ENCODE measurements at regions not wholly inside any gene's neighbourhood (a gene's known extent, or its start where the extent isn't known, plus 50 kb on each side); places are given as distances from the start of the nearest gene placed in this dataset.
"Not testable (repeated sequence)": the region's sequence is repeated elsewhere in the genome, so short reads cannot be mapped to it uniquely, and the experiment has no call there.

DNA sequence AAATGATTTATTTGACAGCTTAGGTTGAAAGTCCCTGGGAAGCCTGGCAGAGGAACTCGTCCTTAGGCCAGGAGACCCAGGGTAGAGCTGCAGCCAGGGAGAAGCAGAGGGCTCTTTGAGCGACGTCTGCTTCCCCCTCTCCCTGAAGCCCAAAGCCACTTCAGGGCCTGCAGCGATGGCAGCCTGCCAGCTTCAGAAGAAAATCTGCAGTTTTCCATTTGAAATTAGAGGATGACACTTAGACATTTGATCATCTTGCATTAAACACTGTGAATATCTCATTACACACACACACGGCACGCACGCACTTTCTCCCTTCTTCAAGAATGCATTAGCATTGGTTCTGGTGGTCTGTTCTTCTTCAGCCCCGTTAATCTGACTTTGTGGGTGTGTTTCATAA lies 96.5 kb downstream of the PLEKHG1 start:
- H3K4me1 Mint-ChIP-seq = peaks cover 7% of the 10 kb centered on the region
- ChIA-PET POLR2A (no interaction called here), CTCF (interaction anchor here (1.4 to 2.3 kb wide), 3 partner anchors 10 to 119 kb away, joined by 3 to 21 read pairs (median 4); no protein-coding TSS in a partner anchor)
- no peaks in the 10 kb centered on the region for H3K36me3 Mint-ChIP-seq
- no peaks in the 10 kb centered on the region for H3K9me3 Mint-ChIP-seq
- no peak overlapping the region for H3K27ac Mint-ChIP-seq
- no peak overlapping the region for H3K4me3 Mint-ChIP-seq
- TF ChIP-seq ZNF232 (CRISPR knock-in tag; IDR thresholded peaks at IDR 0.05) = no peak
- TF ChIP-seq EMX1 (CRISPR knock-in tag; IDR thresholded peaks at IDR 0.05) = no peak
- TF ChIP-seq ZNF317 (CRISPR knock-in tag; IDR thresholded peaks at IDR 0.05; ENCODE audit: borderline replicate concordance, low read depth) = no peak
- no peak for DNase-seq (ENCODE audit: low spot score)
- H3K27me3 Mint-ChIP-seq (ENCODE audit: low read depth) = no peaks in the 10 kb centered on the region; the same call in 1 of the 2 replicates
- ATAC-seq = no peak

- H3K9me3 Mint-ChIP-seq, H3K4me1 Mint-ChIP-seq: not testable (repeated sequence)
- CTCF ChIA-PET = interaction anchor here (0.6 to 2.6 kb wide), 5 partner anchors 11 to 121 kb away, joined by 3 to 13 read pairs (median 3); no protein-coding TSS in a partner anchor
Measured at GRCh38 chr6:150696918-150697317, 97.2 kb downstream of the PLEKHG1 start.

GRCh38 chr6:150697515-150697914 lies 97.8 kb downstream of the PLEKHG1 start:
- peaks cover 7% of the 10 kb centered on the region for H3K4me1 Mint-ChIP-seq
- POLR2A ChIA-PET = no interaction called here
- CTCF ChIA-PET = interaction anchor here (0.6 to 2.6 kb wide), 4 partner anchors 12 to 120 kb away, joined by 3 to 13 read pairs (median 3); no protein-coding TSS in a partner anchor

More at GRCh38 chr6:150696918-150697317, 97.2 kb downstream of the PLEKHG1 start:
- H3K27ac Mint-ChIP-seq; POLR2A ChIA-PET; DNase-seq (ENCODE audit: low spot score); H3K4me3 Mint-ChIP-seq; H3K27me3 Mint-ChIP-seq (ENCODE audit: low read depth); ATAC-seq; H3K36me3 Mint-ChIP-seq: not testable (repeated sequence)

GRCh38 chr6:150698391-150698790 lies 98.7 kb downstream of the PLEKHG1 start:
- ATAC-seq (no peak), DNase-seq (ENCODE audit: low spot score) (no peak)
- Mint-ChIP-seq H3K36me3 (no peaks in the 10 kb centered on the region), H3K9me3 (no peaks in the 10 kb centered on the region), H3K27me3 (ENCODE audit: low read depth) (no peaks in the 10 kb centered on the region; the same call in 1 of the 2 replicates), H3K27ac (no peak overlapping the region), H3K4me3 (no peak overlapping the region), H3K4me1 (peaks cover 7% of the 10 kb centered on the region)
- TF ChIP-seq TEAD1 (CRISPR knock-in tag; IDR thresholded peaks at IDR 0.05) (no peak), FOXK1 (CRISPR knock-in tag; IDR thresholded peaks at IDR 0.05) (no peak), ZNF232 (CRISPR knock-in tag; IDR thresholded peaks at IDR 0.05) (no peak), TP53 (CRISPR knock-in tag; IDR thresholded peaks at IDR 0.05) (no peak), FOXP1 (CRISPR knock-in tag; IDR thresholded peaks at IDR 0.05; ENCODE audit: borderline replicate concordance) (no peak), ZNF416 (CRISPR knock-in tag; IDR thresholded peaks at IDR 0.05) (no peak), HMGA2 (CRISPR knock-in tag; IDR thresholded peaks at IDR 0.05) (no peak), NFE2L1 (CRISPR knock-in tag; IDR thresholded peaks at IDR 0.05) (no peak), ERG (CRISPR knock-in tag; IDR thresholded peaks at IDR 0.05) (no peak), ZNF423 (CRISPR knock-in tag; IDR thresholded peaks at IDR 0.05) (no peak), MYBL2 (CRISPR knock-in tag; IDR thresholded peaks at IDR 0.05) (no peak), JAZF1 (CRISPR knock-in tag; IDR thresholded peaks at IDR 0.05) (no peak)
- TF ChIP-seq, protein P1, sequence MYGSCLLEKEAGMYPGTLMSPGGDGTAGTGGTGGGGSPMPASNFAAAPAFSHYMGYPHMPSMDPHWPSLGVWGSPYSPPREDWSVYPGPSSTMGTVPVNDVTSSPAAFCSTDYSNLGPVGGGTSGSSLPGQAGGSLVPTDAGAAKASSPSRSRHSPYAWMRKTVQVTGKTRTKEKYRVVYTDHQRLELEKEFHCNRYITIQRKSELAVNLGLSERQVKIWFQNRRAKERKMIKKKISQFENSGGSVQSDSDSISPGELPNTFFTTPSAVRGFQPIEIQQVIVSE (CRISPR knock-in tag; IDR thresholded peaks at IDR 0.05; ENCODE audit: borderline replicate concordance) = no peak
- TF ChIP-seq, protein P2, sequence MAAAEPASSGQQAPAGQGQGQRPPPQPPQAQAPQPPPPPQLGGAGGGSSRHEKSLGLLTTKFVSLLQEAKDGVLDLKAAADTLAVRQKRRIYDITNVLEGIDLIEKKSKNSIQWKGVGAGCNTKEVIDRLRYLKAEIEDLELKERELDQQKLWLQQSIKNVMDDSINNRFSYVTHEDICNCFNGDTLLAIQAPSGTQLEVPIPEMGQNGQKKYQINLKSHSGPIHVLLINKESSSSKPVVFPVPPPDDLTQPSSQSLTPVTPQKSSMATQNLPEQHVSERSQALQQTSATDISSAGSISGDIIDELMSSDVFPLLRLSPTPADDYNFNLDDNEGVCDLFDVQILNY (CRISPR knock-in tag; IDR thresholded peaks at IDR 0.05) = no peak
- ChIA-PET CTCF (interaction anchor here (2.6 kb wide), 1 partner anchor 12 kb away, joined by 13 read pairs; no protein-coding TSS in a partner anchor), POLR2A (no interaction called here)

More at GRCh38 chr6:150697515-150697914, 97.8 kb downstream of the PLEKHG1 start:
- Mint-ChIP-seq H3K4me3 (no peak overlapping the region), H3K36me3 (no peaks in the 10 kb centered on the region), H3K9me3 (no peaks in the 10 kb centered on the region), H3K27me3 (ENCODE audit: low read depth) (no peaks in the 10 kb centered on the region; the same call in 1 of the 2 replicates), H3K27ac (no peak overlapping the region)
- DNase-seq (ENCODE audit: low spot score) (no peak), ATAC-seq (no peak; the same call in 1 of the 2 replicates)
- TF ChIP-seq FOXP4 (CRISPR knock-in tag; IDR thresholded peaks at IDR 0.05) (no peak), RORB (CRISPR knock-in tag; IDR thresholded peaks at IDR 0.05) (no peak), IRF2 (CRISPR knock-in tag; IDR thresholded peaks at IDR 0.05; ENCODE audit: borderline replicate concordance, low read depth) (no peak), SMAD3 (CRISPR knock-in tag; IDR thresholded peaks at IDR 0.05; ENCODE audit: borderline replicate concordance) (no peak), RELA (CRISPR knock-in tag; IDR thresholded peaks at IDR 0.05; ENCODE audit: borderline replicate concordance) (no peak), TCF7 (CRISPR knock-in tag; IDR thresholded peaks at IDR 0.05; ENCODE audit: low read depth) (no peak)
- TF ChIP-seq, protein P1 (CRISPR knock-in tag; IDR thresholded peaks at IDR 0.05; ENCODE audit: borderline replicate concordance) = no peak
